Ascending aorta (tissue), 2 donors: ENCODE measurements at regions not wholly inside any gene's neighbourhood (a gene's known extent, or its start where the extent isn't known, plus 50 kb on each side); places are given as distances from the start of the nearest gene placed in this dataset.

Experiments
- DNase-seq, 2 donors: peaks; one replicate each; pipeline ENCODE4 v3.0.0-alpha.2; 2019; ENCODE audit warnings: low spot score in 2 of 2
- H3K27ac ChIP-seq, 2 donors: fragments of 200-600 bp; sonication (generic); one replicate each; pipeline ENCODE4 v1.5.1; 2016 to 2017; ENCODE audit warnings: mild to moderate bottlenecking in 1 of 2
- H3K27me3 ChIP-seq: fragments of 200-600 bp; sonication (generic); one replicate; pipeline ENCODE4 v1.5.1; 2017
- H3K36me3 ChIP-seq, 2 donors: fragments of 200-600 bp; sonication (generic); one replicate each; pipeline ENCODE4 v1.5.1; 2016
- H3K4me1 ChIP-seq, 2 donors: fragments of 200-600 bp; sonication (generic); one replicate each; pipeline ENCODE4 v1.5.1; 2016 to 2017; ENCODE audit warnings: mild to moderate bottlenecking in 1 of 2
- H3K4me3 ChIP-seq, 2 donors: fragments of 200-600 bp; sonication (generic); one replicate each; pipeline ENCODE4 v1.5.1; 2016 to 2017; ENCODE audit warnings: mild to moderate bottlenecking in 1 of 2
- H3K9me3 ChIP-seq, 2 donors: fragments of 200-600 bp; sonication (generic); one replicate each; pipeline ENCODE4 v1.5.1; 2016
- CTCF ChIP-seq, 3 experiments: fragments of 200-600 bp in 2 of 3; fragments of 450-650 bp in 1 of 3; sonication (generic) in 2 of 3; IDR thresholded peaks; one replicate each; pipeline ENCODE4 v1.5.1; 2016 to 2019; ENCODE audit warnings: antibody characterized with exemption in 3 of 3, mild to moderate bottlenecking in 1 of 3, moderate library complexity in 1 of 3
- intact Hi-C: fragments of 100-400 bp; cut with DNase I; formaldehyde crosslinking; loops from one replicate; pipeline ENCODE4 v1.15.1; 2023

- no peak overlapping the region for H3K4me3 ChIP-seq
- no peaks in the 10 kb centered on the region for H3K9me3 ChIP-seq
Observed at GRCh38 chr13:58298556-58299135, 667.1 kb downstream of the PCDH17 start.

GRCh38 chr13:58300224-58300623 is 668.7 kb downstream of the PCDH17 start:
- TF ChIP-seq CTCF (IDR thresholded peaks at IDR 0.05), result no peak
- Histone ChIP-seq H3K27ac (no peak overlapping the region), H3K4me3 (no peak overlapping the region), H3K27me3 (no peaks in the 10 kb centered on the region), H3K4me1 (no peaks in the 10 kb centered on the region), H3K9me3 (no peaks in the 10 kb centered on the region), H3K36me3 (no peaks in the 10 kb centered on the region)
- intact Hi-C loops, result no loop called here
- DNase-seq, result no peak

More at GRCh38 chr13:58298556-58299135, 667.1 kb downstream of the PCDH17 start:
- H3K27ac ChIP-seq, result no peak overlapping the region
- no peaks in the 10 kb centered on the region for H3K36me3 ChIP-seq
- intact Hi-C loops, result no loop called here
- DNase-seq, result no peak
- TF ChIP-seq CTCF (IDR thresholded peaks at IDR 0.05), result no peak
- no peaks in the 10 kb centered on the region for H3K4me1 ChIP-seq
- no peaks in the 10 kb centered on the region for H3K27me3 ChIP-seq

DNA sequence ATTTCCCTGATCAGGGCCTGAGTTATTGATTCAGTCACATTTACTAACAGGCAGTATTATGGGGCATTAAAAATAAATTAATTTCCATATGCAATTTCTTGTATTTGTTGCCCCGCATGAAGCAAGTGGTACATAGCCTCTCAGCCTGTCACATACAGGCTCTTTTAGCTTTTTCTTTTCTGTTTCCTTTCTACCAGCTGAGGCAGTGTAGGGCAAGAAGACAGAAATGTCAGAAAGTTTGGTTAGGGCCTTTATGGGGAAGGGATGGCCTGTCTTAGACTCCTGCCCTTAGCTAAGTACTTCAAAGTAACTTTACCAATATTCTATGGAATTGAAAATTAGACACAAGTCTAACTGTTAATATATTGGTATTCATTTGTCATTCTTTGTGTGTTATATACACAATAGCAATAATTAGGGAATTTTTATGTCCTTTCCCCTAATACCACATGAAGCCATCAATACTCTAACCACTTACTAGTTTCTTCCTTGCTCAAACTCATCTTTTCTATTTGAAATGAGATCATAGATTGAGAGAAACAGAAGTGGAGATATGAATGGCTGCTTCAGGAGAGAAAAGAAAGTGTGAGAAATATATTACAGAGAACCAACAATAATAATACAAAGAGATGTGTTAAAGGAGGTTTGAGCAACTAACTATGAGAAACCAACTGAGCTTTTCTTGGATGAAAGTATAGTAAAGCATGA is 669.6 kb downstream of the PCDH17 start:
- H3K27ac ChIP-seq, result no peak overlapping the region
- TF ChIP-seq CTCF (IDR thresholded peaks at IDR 0.05), result no peak
- no peaks in the 10 kb centered on the region for H3K27me3 ChIP-seq
- H3K36me3 ChIP-seq, result no peaks in the 10 kb centered on the region
- no peak for DNase-seq
- intact Hi-C loops, result no loop called here
- no peak overlapping the region for H3K4me3 ChIP-seq
- H3K4me1 ChIP-seq, result no peaks in the 10 kb centered on the region
- no peaks in the 10 kb centered on the region for H3K9me3 ChIP-seq

DNA sequence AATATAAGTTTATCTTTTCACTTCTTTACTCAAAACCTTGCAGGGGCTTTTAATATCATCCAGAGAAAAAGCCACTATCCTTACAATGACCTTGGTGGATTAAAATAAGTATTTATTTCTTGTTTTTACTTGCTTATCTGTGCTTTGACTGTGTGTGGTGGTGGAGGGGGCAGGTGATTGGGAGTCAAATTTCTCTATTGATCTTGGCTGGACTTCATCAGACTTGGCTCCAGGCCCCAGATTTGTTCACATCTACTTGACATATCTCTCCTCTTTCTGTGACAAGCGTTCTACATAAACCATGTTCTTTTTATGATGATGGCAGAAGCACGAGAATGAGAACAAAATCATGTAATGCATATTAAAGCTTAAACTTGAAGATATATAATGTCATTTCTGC is 670.8 kb downstream of the PCDH17 start:
- Histone ChIP-seq H3K27ac (no peak overlapping the region), H3K4me1 (no peaks in the 10 kb centered on the region), H3K27me3 (no peaks in the 10 kb centered on the region), H3K9me3 (no peaks in the 10 kb centered on the region), H3K4me3 (no peak overlapping the region), H3K36me3 (no peaks in the 10 kb centered on the region)
- TF ChIP-seq CTCF (IDR thresholded peaks at IDR 0.05), result no peak
- no peak for DNase-seq
- intact Hi-C loops, result no loop called here

GRCh38 chr13:58306062-58306461 is 674.5 kb downstream of the PCDH17 start:
- DNase-seq, result no peak
- intact Hi-C loops, result no loop called here
- TF ChIP-seq CTCF (IDR thresholded peaks at IDR 0.05), result no peak
- Histone ChIP-seq H3K36me3 (no peaks in the 10 kb centered on the region), H3K4me3 (no peak overlapping the region), H3K27me3 (no peaks in the 10 kb centered on the region), H3K4me1 (no peaks in the 10 kb centered on the region), H3K9me3 (no peaks in the 10 kb centered on the region), H3K27ac (no peak overlapping the region)
